ENCODE measurements at regions not wholly inside any gene's neighbourhood (a gene's known extent, or its start where the extent isn't known, plus 50 kb on each side); places are given as distances from the start of the nearest gene placed in this dataset.

- H3K4me3 ChIP-seq: no peak overlapping the region
- no peak overlapping the region for H2AFZ ChIP-seq
- intact Hi-C loops (cut with micrococcal nuclease; ENCODE audit: unreplicated experiment): no loop called here
- POLR2A ChIA-PET (ENCODE audit: unreplicated experiment): no interaction called here
- H3K4me2 ChIP-seq: no peak overlapping the region
- no TSS peak for BruUV-seq (replicated peaks)
- no peaks in the 10 kb centered on the region for H3K9me2 ChIP-seq (ENCODE audit: insufficient read depth)
- H3K36me3 ChIP-seq (ENCODE audit: low read depth): no peaks in the 10 kb centered on the region
- DNase-seq: no peak
- H3K27ac ChIP-seq: no peak overlapping the region
- H3K9me3 ChIP-seq (ENCODE audit: insufficient read depth, low read depth): no peaks in the 10 kb centered on the region
- no peak for TF ChIP-seq EZH2 (IDR thresholded peaks at IDR 0.05; ENCODE audit: low read depth)
- TF ChIP-seq CTCF (conservative IDR thresholded peaks at IDR 0.05): no peak
- no peaks in the 10 kb centered on the region for H3K27me3 ChIP-seq (ENCODE audit: insufficient read depth, low read depth)
- CTCF ChIA-PET: no interaction called here
- H3F3A ChIP-seq (ENCODE audit: insufficient read depth, low read depth): no peaks in the 10 kb centered on the region
- no peaks in the 10 kb centered on the region for H3K4me1 ChIP-seq (replicated peaks; ENCODE audit: insufficient read depth)
- H4K20me1 ChIP-seq (ENCODE audit: insufficient read depth): no peaks in the 10 kb centered on the region
- no peaks in the 10 kb centered on the region for H3K79me2 ChIP-seq (ENCODE audit: low read depth)
Observed at GRCh38 chr2:192292478-192292877, 97.7 kb upstream of the TMEFF2 start.

- CTCF ChIA-PET: no interaction called here
- intact Hi-C loops (cut with micrococcal nuclease; ENCODE audit: unreplicated experiment): loop anchor here (5.0 kb wide), 1 partner anchor 476 kb away; no protein-coding TSS in a partner anchor
Observed at GRCh38 chr2:192288295-192288694, 93.6 kb upstream of the TMEFF2 start.

GRCh38 chr2:192286093-192286701 is 91.5 kb upstream of the TMEFF2 start:
- CTCF ChIA-PET: no interaction called here
- no peaks in the 10 kb centered on the region for H3K36me3 ChIP-seq (ENCODE audit: low read depth)
- H4K20me1 ChIP-seq (ENCODE audit: insufficient read depth): no peaks in the 10 kb centered on the region
- BruUV-seq (replicated peaks): no TSS peak
- no peaks in the 10 kb centered on the region for H3F3A ChIP-seq (ENCODE audit: insufficient read depth, low read depth)
- H3K4me2 ChIP-seq: no peak overlapping the region
- intact Hi-C loops (cut with micrococcal nuclease; ENCODE audit: unreplicated experiment): loop anchor here (5.0 kb wide), 1 partner anchor 474 kb away; no protein-coding TSS in a partner anchor
- no peaks in the 10 kb centered on the region for H3K9me2 ChIP-seq (ENCODE audit: insufficient read depth)
- H3K4me3 ChIP-seq: no peak overlapping the region
- POLR2A ChIA-PET (ENCODE audit: unreplicated experiment): interaction anchor here (0.6 kb wide), 2 partner anchors 452 to 1897 kb away, joined by 3 to 12 read pairs; no protein-coding TSS in a partner anchor
- TF ChIP-seq CTCF (conservative IDR thresholded peaks at IDR 0.05): peak; percentile 55
- TF ChIP-seq EZH2 (IDR thresholded peaks at IDR 0.05; ENCODE audit: low read depth): no peak
- DNase-seq: no peak
- no peaks in the 10 kb centered on the region for H3K79me2 ChIP-seq (ENCODE audit: low read depth)
- no peaks in the 10 kb centered on the region for H3K9me3 ChIP-seq (ENCODE audit: insufficient read depth, low read depth)
- H3K27ac ChIP-seq: no peak overlapping the region
- no peaks in the 10 kb centered on the region for H3K4me1 ChIP-seq (replicated peaks; ENCODE audit: insufficient read depth)
- H2AFZ ChIP-seq: no peak overlapping the region
- H3K27me3 ChIP-seq (ENCODE audit: insufficient read depth, low read depth): no peaks in the 10 kb centered on the region

More at GRCh38 chr2:192288295-192288694, 93.6 kb upstream of the TMEFF2 start:
- H3K79me2 ChIP-seq (ENCODE audit: low read depth): no peaks in the 10 kb centered on the region
- H3K4me1 ChIP-seq (replicated peaks; ENCODE audit: insufficient read depth): no peaks in the 10 kb centered on the region
- H3K27me3 ChIP-seq (ENCODE audit: insufficient read depth, low read depth): no peaks in the 10 kb centered on the region
- no peaks in the 10 kb centered on the region for H3K9me2 ChIP-seq (ENCODE audit: insufficient read depth)
- TF ChIP-seq CTCF (conservative IDR thresholded peaks at IDR 0.05) (no peak), EZH2 (IDR thresholded peaks at IDR 0.05; ENCODE audit: low read depth) (no peak)
- H3K36me3 ChIP-seq (ENCODE audit: low read depth): no peaks in the 10 kb centered on the region
- POLR2A ChIA-PET (ENCODE audit: unreplicated experiment): no interaction called here
- H3F3A ChIP-seq (ENCODE audit: insufficient read depth, low read depth): no peaks in the 10 kb centered on the region
- no peaks in the 10 kb centered on the region for H4K20me1 ChIP-seq (ENCODE audit: insufficient read depth)
- H3K4me3 ChIP-seq: no peak overlapping the region
- H3K27ac ChIP-seq: no peak overlapping the region
- no peak overlapping the region for H3K4me2 ChIP-seq
- no peak for DNase-seq
- no peaks in the 10 kb centered on the region for H3K9me3 ChIP-seq (ENCODE audit: insufficient read depth, low read depth)
- no TSS peak for BruUV-seq (replicated peaks)
- no peak overlapping the region for H2AFZ ChIP-seq

Data from PC-9 (cell line).